ENCODE measurements at regions not wholly inside any gene's neighbourhood (a gene's known extent, or its start where the extent isn't known, plus 50 kb on each side); places are given as distances from the start of the nearest gene placed in this dataset.

GRCh38 chr5:42905827-42906226 is 94.1 kb upstream of the SELENOP start:
- Histone ChIP-seq H3K4me3 (no peak overlapping the region), H3K4me1 (peaks cover 4 to 11% (median 8%) of the 10 kb centered on the region in 4 donors), H3K36me3 (no peaks in the 10 kb centered on the region), H3K27me3 (peaks cover 0 to 16% (median 0%) of the 10 kb centered on the region in 4 donors), H3K9me3 (no peaks in the 10 kb centered on the region), H3K27ac (replicated peaks in 1 of 4) (no peak overlapping the region)
- intact Hi-C loops (cut with DNase I) = loop anchor here (10.0 kb wide), 1 partner anchor 139 kb away; the partner anchor contains the start of gene ANXA2R
- no peak for DNase-seq (ENCODE audit: extremely low spot score)
- TF ChIP-seq POLR2AphosphoS5 (IDR thresholded peaks at IDR 0.05) (no peak), POLR2A (IDR thresholded peaks at IDR 0.05; ENCODE audit: low read depth) (no peak), EP300 (IDR thresholded peaks at IDR 0.05) (no peak), CTCF (IDR thresholded peaks at IDR 0.05) (no peak)
- 79% methylated on average over 1 of the region's 1 CpG for WGBS

GRCh38 chr5:42900734-42901133 is 89.0 kb upstream of the SELENOP start:
- WGBS = 89% methylated on average over 1 of the region's 1 CpG
- Histone ChIP-seq H3K27me3 (peaks cover 0 to 8% (median 0%) of the 10 kb centered on the region in 4 donors), H3K27ac (replicated peaks in 1 of 4) (no peak overlapping the region), H3K9me3 (no peaks in the 10 kb centered on the region), H3K4me1 (no peaks in the 10 kb centered on the region), H3K36me3 (no peaks in the 10 kb centered on the region), H3K4me3 (no peak overlapping the region)
- intact Hi-C loops (cut with DNase I) = loop anchor here (10.0 kb wide), 1 partner anchor 144 kb away; the partner anchor contains the start of gene ANXA2R
- TF ChIP-seq POLR2A (IDR thresholded peaks at IDR 0.05; ENCODE audit: low read depth) (no peak), POLR2AphosphoS5 (IDR thresholded peaks at IDR 0.05) (no peak), EP300 (IDR thresholded peaks at IDR 0.05) (no peak), CTCF (IDR thresholded peaks at IDR 0.05) (no peak)
- DNase-seq (ENCODE audit: extremely low spot score) = no peak

- TF ChIP-seq POLR2A (IDR thresholded peaks at IDR 0.05; ENCODE audit: low read depth) (no peak), EP300 (IDR thresholded peaks at IDR 0.05) (no peak), CTCF (IDR thresholded peaks at IDR 0.05) (no peak), POLR2AphosphoS5 (IDR thresholded peaks at IDR 0.05) (no peak)
- H3K27me3 ChIP-seq = peaks cover 0 to 11% (median 0%) of the 10 kb centered on the region in 4 donors
- DNase-seq (ENCODE audit: extremely low spot score) = no peak
- no peak overlapping the region for H3K4me3 ChIP-seq
- H3K36me3 ChIP-seq = no peaks in the 10 kb centered on the region
- no peak overlapping the region for H3K27ac ChIP-seq (replicated peaks in 1 of 4)
- H3K4me1 ChIP-seq = no peaks in the 10 kb centered on the region
- 88% methylated on average over 9 of the region's 14 CpGs for WGBS
- H3K9me3 ChIP-seq = no peaks in the 10 kb centered on the region
- intact Hi-C loops (cut with DNase I) = loop anchor here (10.0 kb wide), 1 partner anchor 1044 kb away; no protein-coding TSS in a partner anchor
Observed at GRCh38 chr5:42898760-42899159, 87.1 kb upstream of the SELENOP start.

- Histone ChIP-seq H3K36me3 (no peaks in the 10 kb centered on the region), H3K27ac (replicated peaks in 1 of 4) (no peak overlapping the region), H3K4me3 (no peak overlapping the region), H3K27me3 (peaks cover 0 to 11% (median 0%) of the 10 kb centered on the region in 4 donors), H3K9me3 (no peaks in the 10 kb centered on the region), H3K4me1 (no peaks in the 10 kb centered on the region)
- intact Hi-C loops (cut with DNase I) = loop anchor here (10.0 kb wide), 1 partner anchor 1042 kb away; no protein-coding TSS in a partner anchor
- WGBS = 77% methylated on average over 3 of the region's 3 CpGs
- DNase-seq (ENCODE audit: extremely low spot score) = no peak
- TF ChIP-seq POLR2A (IDR thresholded peaks at IDR 0.05; ENCODE audit: low read depth) = no peak
- no peak for TF ChIP-seq EP300 (IDR thresholded peaks at IDR 0.05)
- no peak for TF ChIP-seq CTCF (IDR thresholded peaks at IDR 0.05)
- TF ChIP-seq POLR2AphosphoS5 (IDR thresholded peaks at IDR 0.05) = no peak
Observed at GRCh38 chr5:42896523-42896922, 84.8 kb upstream of the SELENOP start.

- no peaks in the 10 kb centered on the region for H3K9me3 ChIP-seq
- 31% methylated on average over 17 of the region's 20 CpGs for WGBS
- no peak overlapping the region for H3K27ac ChIP-seq (replicated peaks in 1 of 4)
- peaks cover 0 to 11% (median 0%) of the 10 kb centered on the region in 4 donors for H3K27me3 ChIP-seq
- H3K4me3 ChIP-seq = no peak overlapping the region
- no peak for DNase-seq (ENCODE audit: extremely low spot score)
- no peaks in the 10 kb centered on the region for H3K4me1 ChIP-seq
- no peaks in the 10 kb centered on the region for H3K36me3 ChIP-seq
- intact Hi-C loops (cut with DNase I) = loop anchor here (10.0 kb wide), 1 partner anchor 1039 kb away; no protein-coding TSS in a partner anchor
- TF ChIP-seq CTCF (IDR thresholded peaks at IDR 0.05) (no peak), POLR2AphosphoS5 (IDR thresholded peaks at IDR 0.05) (no peak), EP300 (IDR thresholded peaks at IDR 0.05) (no peak)
Observed at GRCh38 chr5:42894057-42894456, 82.4 kb upstream of the SELENOP start.
